ENCODE measurements at regions not wholly inside any gene's neighbourhood (a gene's known extent, or its start where the extent isn't known, plus 50 kb on each side); places are given as distances from the start of the nearest gene placed in this dataset.

DNA sequence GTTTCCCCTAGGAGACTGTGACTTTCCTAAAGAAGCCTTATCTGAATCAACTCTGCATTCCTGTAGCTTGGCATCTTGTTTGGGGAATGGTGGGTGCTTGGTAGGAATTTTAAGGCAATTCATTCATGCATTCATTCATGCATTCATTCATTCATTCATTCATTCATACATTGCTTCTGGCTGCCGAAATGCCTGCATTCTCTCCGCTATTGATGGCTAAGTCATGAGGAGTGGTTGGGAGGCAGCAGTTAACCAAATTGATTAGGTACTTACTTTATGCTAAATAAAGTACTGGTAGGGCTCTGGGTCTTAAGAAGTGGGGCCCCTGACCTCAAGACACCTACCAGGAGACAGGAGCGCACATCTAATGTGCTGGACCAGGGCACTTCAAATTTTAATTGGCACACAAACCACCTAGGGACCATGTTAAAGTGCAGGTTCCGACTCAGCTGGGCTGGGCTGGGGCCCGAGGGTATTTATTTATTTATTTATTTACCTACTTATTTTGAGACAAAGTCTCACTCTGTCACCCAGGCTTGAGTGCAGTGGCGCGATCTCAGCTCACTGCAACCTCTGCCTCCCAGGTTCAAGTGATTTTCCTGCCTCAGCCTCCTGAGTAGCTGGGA, 127.6 kb downstream of the ANKRD60 start (continued):
- TF ChIP-seq, protein P1, sequence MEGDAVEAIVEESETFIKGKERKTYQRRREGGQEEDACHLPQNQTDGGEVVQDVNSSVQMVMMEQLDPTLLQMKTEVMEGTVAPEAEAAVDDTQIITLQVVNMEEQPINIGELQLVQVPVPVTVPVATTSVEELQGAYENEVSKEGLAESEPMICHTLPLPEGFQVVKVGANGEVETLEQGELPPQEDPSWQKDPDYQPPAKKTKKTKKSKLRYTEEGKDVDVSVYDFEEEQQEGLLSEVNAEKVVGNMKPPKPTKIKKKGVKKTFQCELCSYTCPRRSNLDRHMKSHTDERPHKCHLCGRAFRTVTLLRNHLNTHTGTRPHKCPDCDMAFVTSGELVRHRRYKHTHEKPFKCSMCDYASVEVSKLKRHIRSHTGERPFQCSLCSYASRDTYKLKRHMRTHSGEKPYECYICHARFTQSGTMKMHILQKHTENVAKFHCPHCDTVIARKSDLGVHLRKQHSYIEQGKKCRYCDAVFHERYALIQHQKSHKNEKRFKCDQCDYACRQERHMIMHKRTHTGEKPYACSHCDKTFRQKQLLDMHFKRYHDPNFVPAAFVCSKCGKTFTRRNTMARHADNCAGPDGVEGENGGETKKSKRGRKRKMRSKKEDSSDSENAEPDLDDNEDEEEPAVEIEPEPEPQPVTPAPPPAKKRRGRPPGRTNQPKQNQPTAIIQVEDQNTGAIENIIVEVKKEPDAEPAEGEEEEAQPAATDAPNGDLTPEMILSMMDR (IDR thresholded peaks at IDR 0.05; ENCODE audit: control extremely low read depth in 1 of 3, insufficient read depth in 1 of 3, low read depth in 1 of 3, low read length in 3 of 3), result no peak
- TF ChIP-seq FOSL1 (IDR thresholded peaks at IDR 0.05; ENCODE audit: insufficient read depth, low read depth, low read length), result no peak

Measured in H1 (cell line).